ENCODE measurements at regions not wholly inside any gene's neighbourhood (a gene's known extent, or its start where the extent isn't known, plus 50 kb on each side); places are given as distances from the start of the nearest gene placed in this dataset.

DNA sequence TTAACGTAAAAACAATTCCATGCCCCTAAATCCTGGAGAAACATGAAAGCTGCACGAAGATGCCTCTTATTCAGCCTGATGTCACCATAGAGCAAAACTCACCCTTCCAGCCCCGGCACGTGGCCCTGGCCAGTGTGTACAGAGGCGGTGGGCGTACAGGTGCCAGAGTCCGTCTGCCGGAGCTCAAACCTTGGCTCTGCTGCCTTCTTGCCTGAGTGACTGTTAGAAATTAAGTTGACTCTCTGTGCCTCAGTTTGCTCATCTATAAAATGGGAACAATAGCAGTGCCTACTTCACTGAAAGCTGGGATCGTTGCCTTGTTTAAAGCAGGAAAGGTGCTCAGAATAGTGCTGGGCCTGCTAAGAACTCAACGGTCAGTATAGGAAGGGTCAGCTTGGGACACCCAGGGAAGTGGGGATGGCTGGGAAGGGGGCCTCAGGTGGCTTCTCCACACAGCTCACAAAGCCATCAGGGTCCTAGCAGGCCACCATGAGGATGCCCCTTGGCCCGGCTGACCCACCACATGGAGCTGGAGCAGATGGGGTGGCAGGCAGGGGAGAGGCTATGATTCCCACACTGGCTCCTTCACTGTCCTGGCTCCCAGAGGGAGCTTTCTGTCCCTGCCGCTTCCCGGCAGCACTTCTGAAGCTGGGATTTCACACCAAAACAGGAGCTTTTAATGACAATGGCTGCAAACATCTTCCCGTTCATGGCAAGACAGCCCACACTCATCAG, 237.2 kb downstream of the NPHP4 start:
- H3K36me3 ChIP-seq: no peaks in the 10 kb centered on the region
- peaks cover 44% of the 10 kb centered on the region for H3K4me1 Mint-ChIP-seq

DNA sequence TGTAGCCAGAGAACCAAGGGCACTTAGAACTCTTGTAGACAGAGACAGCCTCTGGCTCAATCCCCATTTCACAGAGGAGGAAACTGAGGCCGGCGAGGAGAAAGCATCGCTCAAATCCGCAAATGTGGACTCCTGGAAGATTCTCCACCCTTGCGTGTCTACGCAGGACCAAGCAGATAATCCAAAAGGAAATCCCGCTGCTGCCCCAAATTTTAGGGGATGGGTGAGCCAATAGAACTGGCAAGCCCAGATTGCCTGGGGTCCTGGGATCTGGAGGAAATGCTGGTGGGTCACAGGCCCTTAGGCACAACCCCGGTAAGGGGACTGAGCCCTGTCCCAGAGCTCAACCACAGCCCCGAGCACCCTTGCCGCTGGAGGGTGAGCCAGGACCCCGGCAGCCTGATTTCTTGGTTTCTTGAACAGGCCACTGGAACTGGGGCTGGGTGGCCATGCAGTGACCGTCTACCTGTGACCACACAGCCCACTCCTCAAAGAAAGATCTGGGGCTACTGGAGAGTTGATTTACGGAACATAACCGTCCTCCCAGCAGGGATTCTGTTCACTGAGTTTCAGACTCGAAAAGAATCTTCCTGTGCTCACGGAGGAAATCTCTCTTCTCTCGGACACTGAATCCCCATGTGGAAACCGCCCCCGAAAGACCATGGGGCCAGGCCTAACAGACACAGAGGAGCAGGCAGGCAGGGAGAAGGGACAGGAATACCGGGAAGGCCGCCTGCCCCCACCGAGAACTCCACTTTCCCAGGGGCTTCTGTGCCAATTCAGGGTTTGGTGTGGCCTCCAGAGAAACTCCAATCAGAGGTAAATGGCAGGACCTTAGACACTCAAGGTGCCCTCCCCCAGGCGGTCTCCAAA, 238.4 kb downstream of the NPHP4 start:
- no peaks in the 10 kb centered on the region for H3F3A ChIP-seq (ENCODE audit: low read depth)
- H3K4me1 ChIP-seq: peaks cover 14% of the 10 kb centered on the region
- peaks cover 47% of the 10 kb centered on the region for H3K4me1 Mint-ChIP-seq
- TF ChIP-seq, protein P1, sequence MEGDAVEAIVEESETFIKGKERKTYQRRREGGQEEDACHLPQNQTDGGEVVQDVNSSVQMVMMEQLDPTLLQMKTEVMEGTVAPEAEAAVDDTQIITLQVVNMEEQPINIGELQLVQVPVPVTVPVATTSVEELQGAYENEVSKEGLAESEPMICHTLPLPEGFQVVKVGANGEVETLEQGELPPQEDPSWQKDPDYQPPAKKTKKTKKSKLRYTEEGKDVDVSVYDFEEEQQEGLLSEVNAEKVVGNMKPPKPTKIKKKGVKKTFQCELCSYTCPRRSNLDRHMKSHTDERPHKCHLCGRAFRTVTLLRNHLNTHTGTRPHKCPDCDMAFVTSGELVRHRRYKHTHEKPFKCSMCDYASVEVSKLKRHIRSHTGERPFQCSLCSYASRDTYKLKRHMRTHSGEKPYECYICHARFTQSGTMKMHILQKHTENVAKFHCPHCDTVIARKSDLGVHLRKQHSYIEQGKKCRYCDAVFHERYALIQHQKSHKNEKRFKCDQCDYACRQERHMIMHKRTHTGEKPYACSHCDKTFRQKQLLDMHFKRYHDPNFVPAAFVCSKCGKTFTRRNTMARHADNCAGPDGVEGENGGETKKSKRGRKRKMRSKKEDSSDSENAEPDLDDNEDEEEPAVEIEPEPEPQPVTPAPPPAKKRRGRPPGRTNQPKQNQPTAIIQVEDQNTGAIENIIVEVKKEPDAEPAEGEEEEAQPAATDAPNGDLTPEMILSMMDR (IDR thresholded peaks at IDR 0.05): no peak
- no peak for TF ChIP-seq EZH2phosphoT487 (IDR thresholded peaks at IDR 0.05)
- TF ChIP-seq EZH2 (IDR thresholded peaks at IDR 0.05): no peak
- H3K36me3 ChIP-seq: no peaks in the 10 kb centered on the region
- H3K9me3 Mint-ChIP-seq: no peaks in the 10 kb centered on the region
- no peaks in the 10 kb centered on the region for H4K20me1 ChIP-seq (ENCODE audit: low read depth)
- H2AFZ ChIP-seq (replicated peaks): no peak overlapping the region
- no peaks in the 10 kb centered on the region for H3K27me3 ChIP-seq
- no peaks in the 10 kb centered on the region for H3K79me2 ChIP-seq (ENCODE audit: low read depth)
- no peaks in the 10 kb centered on the region for H3K9me3 ChIP-seq (ENCODE audit: low read depth)
- H3K36me3 Mint-ChIP-seq: no peaks in the 10 kb centered on the region
- no peak overlapping the region for H3K4me2 ChIP-seq
- no peak overlapping the region for H3K9ac ChIP-seq
- peaks cover 18% of the 10 kb centered on the region for H3K27me3 Mint-ChIP-seq (ENCODE audit: insufficient read depth, low read depth)
- H3K27ac ChIP-seq: no peak overlapping the region
- no peak for DNase-seq (ENCODE audit: low spot score)
- no peak overlapping the region for H3K4me3 ChIP-seq
- no peak overlapping the region for H3K27ac Mint-ChIP-seq
- no peak overlapping the region for H3K4me3 Mint-ChIP-seq

More for the DNA sequence above, 237.2 kb downstream of the NPHP4 start:
- Histone ChIP-seq H2AFZ (replicated peaks) (no peak overlapping the region), H3K4me1 (peaks cover 14% of the 10 kb centered on the region), H3K9me3 (ENCODE audit: low read depth) (no peaks in the 10 kb centered on the region), H3K9ac (no peak overlapping the region), H4K20me1 (ENCODE audit: low read depth) (no peaks in the 10 kb centered on the region), H3K27ac (no peak overlapping the region), H3K4me2 (no peak overlapping the region), H3K27me3 (no peaks in the 10 kb centered on the region), H3K4me3 (no peak overlapping the region), H3K79me2 (ENCODE audit: low read depth) (no peaks in the 10 kb centered on the region), H3F3A (ENCODE audit: low read depth) (no peaks in the 10 kb centered on the region)
- Mint-ChIP-seq H3K4me3 (peak overlapping the region; percentile 13), H3K36me3 (no peaks in the 10 kb centered on the region), H3K27ac (peak overlapping the region; percentile 75), H3K9me3 (no peaks in the 10 kb centered on the region), H3K27me3 (ENCODE audit: insufficient read depth, low read depth) (peaks cover 12% of the 10 kb centered on the region)
- no peak for DNase-seq (ENCODE audit: low spot score)
- TF ChIP-seq EZH2phosphoT487 (IDR thresholded peaks at IDR 0.05): no peak
- TF ChIP-seq, protein P1 (IDR thresholded peaks at IDR 0.05): no peak
- no peak for TF ChIP-seq EZH2 (IDR thresholded peaks at IDR 0.05)

DNA sequence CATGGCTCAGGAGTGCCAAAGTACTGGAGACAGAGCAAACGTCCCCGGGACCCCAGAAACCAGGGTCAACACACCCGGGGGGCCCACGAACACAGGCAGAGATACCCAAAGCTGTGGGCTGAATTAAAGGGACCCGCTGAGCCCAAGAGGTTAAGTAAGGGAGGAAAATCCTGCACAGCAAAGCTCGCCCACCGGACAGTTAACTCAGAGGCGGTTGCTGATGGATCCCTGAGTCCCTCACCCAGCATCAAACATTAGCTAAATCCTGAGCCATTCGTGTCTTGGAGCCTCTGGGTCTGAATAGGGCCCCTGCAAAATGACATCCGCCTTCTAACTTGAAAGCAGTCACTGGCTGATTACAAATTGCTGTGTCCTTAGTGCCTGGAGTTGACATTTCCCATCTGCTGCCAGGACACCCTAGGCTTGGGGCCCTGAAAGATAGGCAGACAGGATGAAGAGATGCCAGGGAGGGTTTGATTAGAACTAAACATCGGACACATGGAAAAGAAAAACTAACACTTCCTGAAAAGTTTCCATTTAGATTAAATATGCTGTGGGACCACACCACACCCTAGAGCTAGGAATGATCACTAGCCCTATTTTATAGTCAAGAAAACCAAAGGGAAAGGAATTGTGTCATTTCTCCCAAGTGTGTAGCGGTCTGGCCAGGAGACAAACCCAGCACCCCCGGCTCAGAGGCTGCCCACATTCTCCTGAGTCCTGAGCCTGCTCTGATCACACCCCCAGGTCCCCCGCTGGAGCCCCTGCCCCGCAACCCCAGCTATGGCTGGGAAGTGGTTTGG, 239.3 kb downstream of the NPHP4 start:
- H3K9me3 ChIP-seq (ENCODE audit: low read depth): no peaks in the 10 kb centered on the region
- H3K27ac Mint-ChIP-seq: no peak overlapping the region
- no peaks in the 10 kb centered on the region for H3K27me3 ChIP-seq
- no peaks in the 10 kb centered on the region for H3K79me2 ChIP-seq (ENCODE audit: low read depth)
- no peak overlapping the region for H3K4me3 ChIP-seq
- H3K9me3 Mint-ChIP-seq: no peaks in the 10 kb centered on the region
- TF ChIP-seq EZH2phosphoT487 (IDR thresholded peaks at IDR 0.05): no peak
- TF ChIP-seq EZH2 (IDR thresholded peaks at IDR 0.05): no peak
- TF ChIP-seq, protein P1 (IDR thresholded peaks at IDR 0.05): no peak
- no peaks in the 10 kb centered on the region for H3K36me3 ChIP-seq
- H4K20me1 ChIP-seq (ENCODE audit: low read depth): no peaks in the 10 kb centered on the region
- H3K27ac ChIP-seq: no peak overlapping the region
- peaks cover 44% of the 10 kb centered on the region for H3K4me1 Mint-ChIP-seq
- no peak for DNase-seq (ENCODE audit: low spot score)
- no peak overlapping the region for H3K4me2 ChIP-seq
- no peak overlapping the region for H3K4me3 Mint-ChIP-seq
- H3K36me3 Mint-ChIP-seq: no peaks in the 10 kb centered on the region
- H2AFZ ChIP-seq (replicated peaks): no peak overlapping the region
- peaks cover 21% of the 10 kb centered on the region for H3K27me3 Mint-ChIP-seq (ENCODE audit: insufficient read depth, low read depth)
- peaks cover 14% of the 10 kb centered on the region for H3K4me1 ChIP-seq
- no peak overlapping the region for H3K9ac ChIP-seq
- H3F3A ChIP-seq (ENCODE audit: low read depth): no peaks in the 10 kb centered on the region

All from neural progenitor cell (in vitro differentiated cells).